ENCODE measurements at regions not wholly inside any gene's neighbourhood (a gene's known extent, or its start where the extent isn't known, plus 50 kb on each side); places are given as distances from the start of the nearest gene placed in this dataset.

- TF ChIP-seq CTCF (IDR thresholded peaks at IDR 0.05) (no peak), POLR2A (IDR thresholded peaks at IDR 0.05) (no peak)
Measured at GRCh38 chr16:22753451-22753850, 60.5 kb upstream of the HS3ST2 start.
